MM.1S (cell line): ENCODE measurements at regions not wholly inside any gene's neighbourhood (a gene's known extent, or its start where the extent isn't known, plus 50 kb on each side); places are given as distances from the start of the nearest gene placed in this dataset.

ENCODE experiments used
- CTCF ChIP-seq: fragments of 300-600 bp; sonication (generic); IDR thresholded peaks from 2 replicates; pipeline ENCODE4 v1.5.1; 2016; ENCODE audit warnings: antibody characterized with exemption, low read length, mixed read lengths
- EZH2 ChIP-seq: fragments of 300-600 bp; sonication (generic); optimal IDR thresholded peaks from 2 replicates; pipeline ENCODE3; 2017; ENCODE audit warnings: low read depth, mild to moderate bottlenecking, antibody characterized with exemption, low read length, mixed read lengths
- EZH2phosphoT487 ChIP-seq: fragments of 300-600 bp; sonication (generic); IDR thresholded peaks from 2 replicates; pipeline ENCODE4 v1.6.1; 2018; ENCODE audit warnings: antibody characterized with exemption, low read length

DNA sequence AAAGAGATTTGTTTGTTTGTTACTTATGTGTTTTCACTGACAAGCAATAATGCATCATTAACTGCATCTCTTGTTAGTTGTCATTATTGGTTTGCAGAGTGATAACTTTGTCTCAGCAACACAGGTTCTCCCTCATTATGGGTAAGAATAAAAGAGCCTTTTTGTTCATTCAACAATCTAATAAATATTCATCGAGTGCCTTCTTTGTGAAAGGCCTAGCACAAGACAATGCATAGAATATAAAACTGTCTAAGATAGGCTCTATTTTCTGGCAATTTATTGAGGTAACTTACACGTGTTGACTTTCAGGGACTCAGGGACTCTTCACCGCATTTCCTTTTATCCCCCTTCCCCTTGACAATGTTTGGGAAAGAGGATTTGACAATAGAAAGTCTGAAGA lies 95.5 kb upstream of the KRR1 start:
- TF ChIP-seq CTCF (no peak), EZH2 (no peak), EZH2phosphoT487 (no peak)
